ENCODE measurements at regions not wholly inside any gene's neighbourhood (a gene's known extent, or its start where the extent isn't known, plus 50 kb on each side); places are given as distances from the start of the nearest gene placed in this dataset.

GRCh38 chr9:80447876-80448275 is 876.1 kb downstream of the TLE4 start:
- H3K9ac ChIP-seq (ENCODE audit: insufficient read depth in 1 of 2, low read depth in 2 of 2, low read length in 2 of 2), result no peak overlapping the region
- TF ChIP-seq CREB5 (CRISPR knock-in tag; IDR thresholded peaks at IDR 0.05), result no peak
- H3K9me1 ChIP-seq (ENCODE audit: control insufficient read depth, insufficient read depth, low read length), result no peaks in the 10 kb centered on the region
- ATAC-seq (no peak), FAIRE-seq (no peak), DNase-seq (ENCODE audit: extremely low read depth in 1 of 4, low spot score in 3 of 4) (no peak)
- no peak overlapping the region for H3K4me3 ChIP-seq
- H3K79me2 ChIP-seq (ENCODE audit: control insufficient read depth, insufficient read depth, low read length), result no peaks in the 10 kb centered on the region
- H3K9me3 ChIP-seq (replicated peaks; ENCODE audit: control insufficient read depth, insufficient read depth, low read depth, low read length), result no peaks in the 10 kb centered on the region
- H3K27ac ChIP-seq (ENCODE audit: extremely low read depth, low read depth, low read length), result no peak overlapping the region
- ChIA-PET CTCF (ENCODE audit: low intra/inter-chr PET ratio) (no interaction called here), POLR2A (no interaction called here)
- no peaks in the 10 kb centered on the region for H3K36me3 ChIP-seq (ENCODE audit: control insufficient read depth, insufficient read depth, low read length)
- no peak overlapping the region for H2AFZ ChIP-seq (ENCODE audit: low read depth, low read length)
- intact Hi-C loops (cut with micrococcal nuclease), result no loop called here
- H3K4me1 ChIP-seq (replicated peaks in 1 of 2; ENCODE audit: control insufficient read depth in 2 of 2, insufficient read depth in 2 of 2, low read length in 2 of 2), result no peaks in the 10 kb centered on the region
- H3K27me3 ChIP-seq (ENCODE audit: control insufficient read depth in 2 of 2, insufficient read depth in 2 of 2, low read length in 2 of 2), result no peaks in the 10 kb centered on the region
- 0% methylated on average over 3 of the region's 3 CpGs for WGBS (ENCODE audit: insufficient coverage, low coverage, missing lambda C conversion rate)
- BruUV-seq (replicated peaks), result no TSS peak
- in situ Hi-C loops (cut with MboI), result no loop called here
- H4K20me1 ChIP-seq (replicated peaks; ENCODE audit: control insufficient read depth, insufficient read depth, low read length), result no peaks in the 10 kb centered on the region
- no peak overlapping the region for H3K4me2 ChIP-seq (ENCODE audit: insufficient read depth, low read length)

- Histone ChIP-seq H4K20me1 (replicated peaks; ENCODE audit: control insufficient read depth, insufficient read depth, low read length) (no peaks in the 10 kb centered on the region), H3K9ac (ENCODE audit: insufficient read depth in 1 of 2, low read depth in 2 of 2, low read length in 2 of 2) (no peak overlapping the region), H3K4me1 (replicated peaks in 1 of 2; ENCODE audit: control insufficient read depth in 2 of 2, insufficient read depth in 2 of 2, low read length in 2 of 2) (no peaks in the 10 kb centered on the region), H3K36me3 (ENCODE audit: control insufficient read depth, insufficient read depth, low read length) (no peaks in the 10 kb centered on the region), H3K9me1 (ENCODE audit: control insufficient read depth, insufficient read depth, low read length) (no peaks in the 10 kb centered on the region), H3K27me3 (ENCODE audit: control insufficient read depth in 2 of 2, insufficient read depth in 2 of 2, low read length in 2 of 2) (no peaks in the 10 kb centered on the region), H3K9me3 (replicated peaks; ENCODE audit: control insufficient read depth, insufficient read depth, low read depth, low read length) (no peaks in the 10 kb centered on the region), H3K27ac (ENCODE audit: extremely low read depth, low read depth, low read length) (no peak overlapping the region), H2AFZ (ENCODE audit: low read depth, low read length) (no peak overlapping the region), H3K4me3 (no peak overlapping the region), H3K4me2 (ENCODE audit: insufficient read depth, low read length) (no peak overlapping the region), H3K79me2 (ENCODE audit: control insufficient read depth, insufficient read depth, low read length) (no peaks in the 10 kb centered on the region)
- DNase-seq (ENCODE audit: extremely low read depth in 1 of 4, low spot score in 3 of 4) (no peak), FAIRE-seq (no peak), ATAC-seq (no peak)
- TF ChIP-seq ZBTB12 (CRISPR knock-in tag; IDR thresholded peaks at IDR 0.05), result no peak
- TF ChIP-seq MAZ (CRISPR knock-in tag; conservative IDR thresholded peaks at IDR 0.05 in 1 of 2, IDR thresholded peaks at IDR 0.05 in 1 of 2), result no peak
- TF ChIP-seq MEF2D (tag; conservative IDR thresholded peaks at IDR 0.05; ENCODE audit: low read depth), result no peak
- no peak for TF ChIP-seq ZNF384 (IDR thresholded peaks at IDR 0.05; ENCODE audit: low read depth, low read length)
- CTCF ChIA-PET (ENCODE audit: low intra/inter-chr PET ratio), result no interaction called here
- in situ Hi-C loops (cut with MboI), result no loop called here
- POLR2A ChIA-PET, result no interaction called here
- 1% methylated on average over 7 of the region's 7 CpGs for WGBS (ENCODE audit: insufficient coverage, low coverage, missing lambda C conversion rate)
- intact Hi-C loops (cut with micrococcal nuclease), result no loop called here
- BruUV-seq (replicated peaks), result no TSS peak
Measured at GRCh38 chr9:80440724-80441123, 869.0 kb downstream of the TLE4 start.
